Upper lobe of left lung (tissue), 4 donors: ENCODE measurements at regions not wholly inside any gene's neighbourhood (a gene's known extent, or its start where the extent isn't known, plus 50 kb on each side); places are given as distances from the start of the nearest gene placed in this dataset.

Source experiments
- CTCF ChIP-seq, 6 experiments: fragments of 450-650 bp in 4 of 6; fragments of 200-600 bp in 2 of 6; sonication (generic) in 2 of 6; IDR thresholded peaks; one replicate each; pipeline ENCODE4 v1.5.1; 2016 to 2019; ENCODE audit warnings: antibody characterized with exemption in 6 of 6
- POLR2AphosphoS5 ChIP-seq, 2 donors: sonication (generic); formaldehyde crosslinking; IDR thresholded peaks; one replicate each; pipeline ENCODE4 v1.5.1; 2017; ENCODE audit warnings: antibody characterized with exemption in 2 of 2

GRCh38 chr2:12287220-12287751, 429.4 kb upstream of the TRIB2 start:
- no peak for TF ChIP-seq CTCF (IDR thresholded peaks at IDR 0.05)
- TF ChIP-seq POLR2AphosphoS5 (IDR thresholded peaks at IDR 0.05) = no peak
